ENCODE measurements at regions not wholly inside any gene's neighbourhood (a gene's known extent, or its start where the extent isn't known, plus 50 kb on each side); places are given as distances from the start of the nearest gene placed in this dataset.

GRCh38 chr21:41622831-41623548 is 115.0 kb upstream of the TMPRSS2 start:
- no peak overlapping the region for H3K4me3 ChIP-seq (replicated peaks in 1 of 3; ENCODE audit: insufficient read depth in 1 of 3, low read depth in 2 of 3, low read length in 3 of 3)
- no peak overlapping the region for H3K9ac ChIP-seq (ENCODE audit: insufficient read depth, low read depth, low read length)
- TF ChIP-seq PLSCR1 (CRISPR knock-in tag; IDR thresholded peaks at IDR 0.05; ENCODE audit: borderline replicate concordance) = no peak
- TF ChIP-seq ZNF629 (CRISPR knock-in tag; conservative IDR thresholded peaks at IDR 0.05) = peak; percentile 74
- TF ChIP-seq ZNF841 (CRISPR knock-in tag; IDR thresholded peaks at IDR 0.05; ENCODE audit: borderline replicate concordance) = no peak
- TF ChIP-seq NFKBIZ (CRISPR knock-in tag; IDR thresholded peaks at IDR 0.05) = no peak
- no peak for TF ChIP-seq ZBTB8A (CRISPR knock-in tag; IDR thresholded peaks at IDR 0.05; ENCODE audit: borderline replicate concordance, low read depth)
- TF ChIP-seq MXI1 (IDR thresholded peaks at IDR 0.05; ENCODE audit: borderline replicate concordance, low read depth, low read length) = no peak
- FAIRE-seq (no peak), ATAC-seq (no peak; the same call in 2 of the 3 replicates), DNase-seq (ENCODE audit: low spot score) (no peak)
- CTCF ChIA-PET (ENCODE audit: low intra/inter-chr PET ratio, low total read pairs) = no interaction called here
- POLR2A ChIA-PET = interaction anchor here (1.0 kb wide), 1 partner anchor 10 kb away, joined by 3 read pairs; no protein-coding TSS in a partner anchor
- H3K79me2 ChIP-seq (ENCODE audit: insufficient read depth, low read length) = no peaks in the 10 kb centered on the region
- H3K27me3 ChIP-seq (ENCODE audit: control insufficient read depth in 1 of 2, insufficient read depth in 2 of 2, low read length in 2 of 2) = peaks cover 2 to 25% of the 10 kb centered on the region in 2 experiments; a peak in 4 of 5 replicates
- no TSS peak for BruUV-seq (replicated peaks)
- H2AFZ ChIP-seq (ENCODE audit: low read length) = no peak overlapping the region
- H3K4me2 ChIP-seq (ENCODE audit: low read depth, low read length) = no peak overlapping the region
- WGBS (ENCODE audit: low lambda C conversion rate) = 39% methylated on average over 19 of the region's 26 CpGs
- H3K27ac ChIP-seq (ENCODE audit: extremely low read length, insufficient read depth, low read length) = no peak overlapping the region
- intact Hi-C loops (cut with micrococcal nuclease; ENCODE audit: unreplicated experiment) = no loop called here
- H4K20me1 ChIP-seq (ENCODE audit: insufficient read depth, low read length) = no peaks in the 10 kb centered on the region
- H3K9me3 ChIP-seq (ENCODE audit: low read length) = no peaks in the 10 kb centered on the region
- peaks cover 15% of the 10 kb centered on the region for H3K4me1 ChIP-seq (ENCODE audit: insufficient read depth, low read length)
- H3K36me3 ChIP-seq (replicated peaks in 1 of 2; ENCODE audit: control insufficient read depth in 1 of 2, insufficient read depth in 2 of 2, low read length in 2 of 2) = no peaks in the 10 kb centered on the region
- in situ Hi-C loops (cut with HindIII; ENCODE audit: extremely low pct_ligation_motif_present, low pct_unique_long_range_greater_than_20kb) = loop anchor here (25.0 kb wide), 1 partner anchor 489 kb away; no protein-coding TSS in a partner anchor

- intact Hi-C loops (cut with micrococcal nuclease; ENCODE audit: unreplicated experiment) (no loop called here), in situ Hi-C loops (cut with HindIII; ENCODE audit: extremely low pct_ligation_motif_present, low pct_unique_long_range_greater_than_20kb) (loop anchor here (25.0 kb wide), 1 partner anchor 490 kb away; no protein-coding TSS in a partner anchor)
- Histone ChIP-seq H3K9me3 (ENCODE audit: low read length) (no peaks in the 10 kb centered on the region), H3K4me1 (ENCODE audit: insufficient read depth, low read length) (peaks cover 15% of the 10 kb centered on the region), H4K20me1 (ENCODE audit: insufficient read depth, low read length) (no peaks in the 10 kb centered on the region), H3K79me2 (ENCODE audit: insufficient read depth, low read length) (no peaks in the 10 kb centered on the region), H3K36me3 (replicated peaks in 1 of 2; ENCODE audit: control insufficient read depth in 1 of 2, insufficient read depth in 2 of 2, low read length in 2 of 2) (no peaks in the 10 kb centered on the region), H3K4me2 (ENCODE audit: low read depth, low read length) (no peak overlapping the region), H3K4me3 (replicated peaks in 1 of 3; ENCODE audit: insufficient read depth in 1 of 3, low read depth in 2 of 3, low read length in 3 of 3) (no peak overlapping the region), H3K27ac (ENCODE audit: extremely low read length, insufficient read depth, low read length) (no peak overlapping the region), H3K9ac (ENCODE audit: insufficient read depth, low read depth, low read length) (no peak overlapping the region), H2AFZ (ENCODE audit: low read length) (no peak overlapping the region), H3K27me3 (ENCODE audit: control insufficient read depth in 1 of 2, insufficient read depth in 2 of 2, low read length in 2 of 2) (peaks cover 2 to 25% of the 10 kb centered on the region in 2 experiments; a peak in 4 of 5 replicates)
- no TSS peak for BruUV-seq (replicated peaks)
- FAIRE-seq = no peak
- POLR2A ChIA-PET = interaction anchor here (1.0 kb wide), 1 partner anchor 10 kb away, joined by 3 read pairs; no protein-coding TSS in a partner anchor
- no peak for ATAC-seq
- CTCF ChIA-PET (ENCODE audit: low intra/inter-chr PET ratio, low total read pairs) = no interaction called here
- WGBS (ENCODE audit: low lambda C conversion rate) = 21% methylated on average over 5 of the region's 10 CpGs
- no peak for DNase-seq (ENCODE audit: low spot score)
- TF ChIP-seq EZH2 (conservative IDR thresholded peaks at IDR 0.05; ENCODE audit: low read depth, low read length) = no peak
- TF ChIP-seq HBP1 (CRISPR knock-in tag; IDR thresholded peaks at IDR 0.05; ENCODE audit: low read depth) = no peak
- no peak for TF ChIP-seq CHCHD3 (CRISPR knock-in tag; IDR thresholded peaks at IDR 0.05)
- TF ChIP-seq KLF9 (CRISPR knock-in tag; IDR thresholded peaks at IDR 0.05; ENCODE audit: low read depth) = no peak
- TF ChIP-seq SMYD3 (CRISPR knock-in tag; IDR thresholded peaks at IDR 0.05) = no peak
- TF ChIP-seq ZNF772 (CRISPR knock-in tag; IDR thresholded peaks at IDR 0.05) = no peak
- no peak for TF ChIP-seq ZNF232 (CRISPR knock-in tag; IDR thresholded peaks at IDR 0.05; ENCODE audit: borderline replicate concordance)
- TF ChIP-seq PAF1 (CRISPR knock-in tag; IDR thresholded peaks at IDR 0.05) = no peak
- no peak for TF ChIP-seq TERF1 (CRISPR knock-in tag; IDR thresholded peaks at IDR 0.05)
Measured at GRCh38 chr21:41622201-41622600, 114.2 kb upstream of the TMPRSS2 start.

Measured in HepG2 (cell line).